NCI-H82 treated with DMSO at 0.1 percent for 48 hours (cell line): ENCODE measurements at regions not wholly inside any gene's neighbourhood (a gene's known extent, or its start where the extent isn't known, plus 50 kb on each side); places are given as distances from the start of the nearest gene placed in this dataset.
"Not testable (repeated sequence)": the region's sequence is repeated elsewhere in the genome, so short reads cannot be mapped to it uniquely, and the experiment has no call there.

Experiments used
- DNase-seq: peaks from one replicate; lab custom pipeline; 2025; ENCODE audit not compliant: unreplicated experiment; lab: John Stamatoyannopoulos, UW

DNA sequence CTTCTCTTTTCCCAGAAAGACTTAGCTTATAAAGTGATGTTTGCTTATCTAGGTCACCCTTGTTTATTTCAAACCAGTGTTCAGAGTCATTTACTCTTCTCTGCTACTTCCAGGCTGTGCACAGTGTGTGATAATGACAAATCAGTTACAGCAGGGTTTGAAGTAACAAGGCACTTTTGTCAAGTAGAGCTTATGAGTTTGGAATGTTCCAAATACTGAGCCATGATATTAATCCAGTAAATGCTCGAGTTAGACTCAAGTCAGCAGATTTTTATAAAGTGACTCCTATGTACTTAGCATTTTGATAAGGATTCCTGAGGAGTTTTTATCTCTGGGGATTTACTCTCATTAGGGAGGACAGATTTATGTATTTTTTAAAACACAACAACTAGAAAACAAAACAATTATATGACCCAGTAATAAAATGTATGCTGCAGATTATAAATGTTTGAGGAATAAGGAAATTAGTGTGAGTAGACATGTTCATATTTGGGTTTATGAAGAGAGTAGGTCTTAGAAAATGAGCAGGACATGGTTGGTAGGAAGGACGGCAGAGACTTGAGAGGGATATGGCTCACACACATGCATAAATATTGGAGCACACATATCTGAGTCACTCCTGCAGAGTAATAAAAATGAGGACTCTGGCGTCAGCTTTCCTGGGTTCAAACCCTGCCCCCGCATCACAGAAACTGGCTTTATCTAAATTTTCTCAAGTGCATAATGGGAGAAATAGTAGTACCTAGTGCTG lies 271.2 kb downstream of the FBXO8 start:
- DNase-seq = no peak

DNA sequence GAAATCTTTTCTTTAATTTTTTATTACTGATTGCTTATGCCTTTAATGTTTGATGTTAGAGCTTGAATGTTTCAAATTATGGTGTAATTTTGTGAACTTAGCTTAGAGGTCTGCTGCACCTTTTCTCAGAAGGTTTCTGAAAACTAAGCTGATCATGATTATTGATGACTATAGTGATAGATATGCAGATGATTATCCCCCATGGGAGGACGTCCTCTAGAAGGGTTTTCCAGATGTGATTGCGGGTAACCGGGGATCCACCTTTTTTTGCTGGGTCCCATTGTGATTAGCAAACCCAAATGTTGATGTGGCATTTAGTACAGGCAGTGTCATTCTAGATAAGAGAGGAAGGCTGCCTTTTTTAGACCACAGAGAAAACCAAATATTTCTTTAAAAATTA lies 272.9 kb downstream of the FBXO8 start:
- no peak for DNase-seq

GRCh38 chr4:174009686-174010451 lies 273.6 kb downstream of the FBXO8 start:
- DNase-seq = no peak

- no peak for DNase-seq
Measured at GRCh38 chr4:174005422-174005821, 278.0 kb downstream of the FBXO8 start.

GRCh38 chr4:173998471-173999144 lies 284.9 kb downstream of the FBXO8 start:
- DNase-seq = no peak

GRCh38 chr4:173995779-173996178 lies 287.7 kb downstream of the FBXO8 start:
- not testable (repeated sequence) for DNase-seq

- no peak for DNase-seq
Measured at GRCh38 chr4:173991814-173992213, 291.7 kb downstream of the FBXO8 start.

DNA sequence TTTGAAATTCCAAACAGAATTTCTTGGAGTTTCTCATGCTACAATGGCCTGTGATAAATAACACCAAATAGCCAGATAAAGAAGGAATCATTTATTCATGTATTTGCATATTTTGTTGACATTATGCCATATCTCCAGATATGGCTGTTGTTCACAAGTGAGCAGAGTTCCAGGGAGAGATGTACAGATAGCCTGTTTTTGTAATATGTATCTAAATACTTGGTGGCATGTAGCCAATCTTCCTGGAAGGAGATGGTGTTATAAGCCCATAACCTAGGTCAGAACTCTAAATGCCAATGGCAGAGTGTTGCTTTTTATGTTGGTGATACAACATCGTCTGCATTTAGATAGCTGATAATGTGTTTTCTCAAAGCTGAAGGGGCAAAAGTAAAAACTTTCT lies 292.2 kb downstream of the FBXO8 start:
- no peak for DNase-seq

- no peak for DNase-seq
Measured at GRCh38 chr4:173990869-173991210, 292.6 kb downstream of the FBXO8 start.

GRCh38 chr4:173990126-173990868 lies 293.2 kb downstream of the FBXO8 start:
- DNase-seq = no peak

GRCh38 chr4:173963523-173963922 lies 319.9 kb downstream of the FBXO8 start:
- DNase-seq = not testable (repeated sequence)

- DNase-seq = no peak
Measured at GRCh38 chr4:173960398-173960797, 323.1 kb downstream of the FBXO8 start.

GRCh38 chr4:173958445-173958844 lies 325.0 kb downstream of the FBXO8 start:
- DNase-seq = no peak

- DNase-seq = no peak
Measured at GRCh38 chr4:173943547-173943946, 339.9 kb downstream of the FBXO8 start.

DNA sequence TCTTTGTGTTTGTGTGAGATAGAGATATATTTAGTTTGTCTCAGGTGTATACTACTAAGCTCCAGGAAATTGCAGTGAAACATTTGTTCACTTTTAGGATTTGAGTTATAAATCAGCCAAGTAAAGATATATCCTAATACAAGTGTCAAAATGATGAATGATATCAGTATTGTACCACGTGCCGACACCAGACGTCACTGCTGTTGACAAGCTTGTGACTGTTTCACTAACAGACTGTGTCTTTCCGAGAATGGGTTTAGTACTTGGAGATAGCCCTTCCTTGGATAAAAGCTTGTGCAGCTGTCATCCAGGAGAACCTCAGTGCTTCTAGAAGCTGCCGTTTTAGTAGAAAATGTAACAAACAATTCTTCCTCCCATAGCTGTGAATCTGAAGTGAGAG lies 343.3 kb downstream of the FBXO8 start:
- no peak for DNase-seq

DNA sequence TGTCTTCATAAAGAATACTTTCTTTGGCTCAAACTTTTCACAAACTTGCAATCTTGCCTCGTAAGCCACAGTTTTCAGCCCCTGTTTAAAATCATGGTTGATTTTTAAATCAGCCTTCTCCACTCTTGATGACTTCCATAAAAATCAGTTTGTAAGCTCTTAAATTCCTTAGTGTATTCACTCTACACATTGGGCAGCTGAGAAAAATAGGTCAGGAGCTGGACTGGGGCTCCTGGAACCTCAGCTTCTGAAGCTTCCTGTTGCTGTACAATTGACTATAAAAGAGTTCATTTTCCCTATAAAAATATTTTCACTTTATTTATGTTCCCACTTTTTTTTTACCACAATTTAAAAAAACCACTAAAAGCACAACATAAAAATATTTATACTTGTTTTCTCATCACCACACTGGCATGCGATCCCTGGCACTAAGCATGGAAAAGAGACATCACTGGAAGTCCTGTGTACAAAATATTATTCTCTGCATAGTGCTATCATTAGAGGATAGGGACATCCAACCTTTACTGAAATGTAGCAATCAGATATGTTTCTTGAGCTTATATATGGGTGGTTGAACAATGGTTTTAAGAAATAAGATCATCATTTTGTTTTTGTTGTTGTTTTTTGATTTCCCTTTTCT lies 345.7 kb downstream of the FBXO8 start:
- no peak for DNase-seq

DNA sequence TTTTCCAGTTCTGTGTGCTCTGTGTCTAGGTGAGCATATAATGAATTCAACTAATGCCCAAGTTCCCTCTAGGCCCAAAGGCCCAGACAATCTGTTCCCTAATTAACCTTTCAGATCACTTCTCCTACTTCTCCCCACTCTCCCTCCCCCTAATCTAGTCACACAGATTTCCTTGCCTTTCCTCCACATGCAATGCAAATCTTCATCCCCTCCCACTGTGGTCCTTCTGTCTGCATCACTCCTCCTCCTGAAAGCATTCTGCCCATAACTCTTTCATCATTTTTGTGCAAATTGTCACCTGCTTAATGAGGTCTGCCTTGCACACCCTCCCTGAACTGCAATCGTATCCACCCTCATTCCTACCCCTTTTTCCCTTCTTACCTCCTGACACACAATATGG lies 346.6 kb downstream of the FBXO8 start:
- no peak for DNase-seq

- DNase-seq = no peak
Measured at GRCh38 chr4:173935622-173936405, 347.7 kb downstream of the FBXO8 start.

GRCh38 chr4:173934933-173935620 lies 348.4 kb downstream of the FBXO8 start:
- DNase-seq = no peak
